ENCODE measurements at regions not wholly inside any gene's neighbourhood (a gene's known extent, or its start where the extent isn't known, plus 50 kb on each side); places are given as distances from the start of the nearest gene placed in this dataset.

DNA sequence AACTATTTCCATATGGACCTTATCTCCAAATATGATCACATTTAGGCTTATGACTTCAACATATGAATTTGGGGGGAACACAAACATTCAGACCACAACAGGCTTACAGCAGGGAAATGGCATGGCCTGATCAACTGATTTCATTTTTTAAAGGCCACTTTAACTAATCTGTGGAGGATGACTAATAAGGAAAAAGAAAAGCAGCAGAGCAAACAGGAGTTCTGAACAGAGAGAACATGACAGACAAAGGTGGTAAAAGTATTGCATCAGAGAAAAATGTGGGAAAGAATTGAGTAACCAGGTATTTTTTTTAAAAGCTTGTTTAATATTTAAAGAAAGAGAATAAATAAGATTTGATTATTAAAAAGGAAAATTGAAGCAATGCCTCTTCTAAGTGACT is 366.1 kb upstream of the TMPO start:
- TF ChIP-seq GATA2 (IDR thresholded peaks at IDR 0.05; ENCODE audit: low read depth, low read length) (no peak), GATA3 (IDR thresholded peaks at IDR 0.05; ENCODE audit: low read depth, low read length) (no peak)

Measured in SH-SY5Y (cell line).